GM18868 (cell line): ENCODE measurements at regions not wholly inside any gene's neighbourhood (a gene's known extent, or its start where the extent isn't known, plus 50 kb on each side); places are given as distances from the start of the nearest gene placed in this dataset.
"Not testable (repeated sequence)": the region's sequence is repeated elsewhere in the genome, so short reads cannot be mapped to it uniquely, and the experiment has no call there.

Source experiments
- ATAC-seq: cut with Tn5 transposase; IDR thresholded peaks from one replicate; pipeline ENCODE4 v1.9.1; 2021; ENCODE audit warnings: mild to moderate bottlenecking, moderate library complexity; ENCODE audit not compliant: unreplicated experiment

DNA sequence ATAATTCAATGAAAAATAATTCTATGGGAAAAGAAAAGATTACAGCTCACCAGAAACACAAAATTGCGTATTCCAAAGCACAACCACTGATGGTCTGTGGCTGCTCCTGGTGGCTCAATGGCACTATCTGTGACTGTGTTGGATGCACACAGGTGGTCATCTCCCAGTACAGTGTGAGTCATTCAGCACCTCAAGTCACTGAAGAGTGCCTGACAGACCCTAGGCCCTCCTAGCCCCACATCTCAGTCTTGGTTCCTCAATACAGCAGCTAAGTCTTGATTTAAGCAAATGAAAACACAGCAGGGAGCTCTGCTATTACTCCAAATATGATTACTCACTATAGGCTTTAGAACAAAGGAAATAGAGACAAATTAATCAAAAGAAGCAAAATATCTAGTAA, 233.4 kb upstream of the FRG1 start:
- not testable (repeated sequence) for ATAC-seq

DNA sequence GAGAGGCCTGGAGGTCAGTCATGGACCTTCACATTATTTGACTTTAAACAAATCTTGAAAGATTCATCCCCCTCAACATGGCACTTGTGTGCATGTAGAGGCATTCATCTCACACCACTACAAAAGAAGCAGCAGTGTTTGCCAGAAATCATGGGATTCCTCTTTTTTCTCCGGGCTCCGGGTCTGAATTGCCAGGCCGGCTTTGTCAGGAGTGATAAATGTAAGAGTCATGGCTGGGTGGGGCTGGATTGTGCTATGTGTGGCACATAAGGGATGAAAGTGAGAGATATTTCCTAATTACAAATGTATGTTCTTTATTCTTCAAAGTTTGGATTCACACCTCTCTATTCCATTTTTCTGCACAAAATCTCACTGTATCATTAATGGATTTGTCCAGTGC, 228.7 kb upstream of the FRG1 start:
- not testable (repeated sequence) for ATAC-seq

DNA sequence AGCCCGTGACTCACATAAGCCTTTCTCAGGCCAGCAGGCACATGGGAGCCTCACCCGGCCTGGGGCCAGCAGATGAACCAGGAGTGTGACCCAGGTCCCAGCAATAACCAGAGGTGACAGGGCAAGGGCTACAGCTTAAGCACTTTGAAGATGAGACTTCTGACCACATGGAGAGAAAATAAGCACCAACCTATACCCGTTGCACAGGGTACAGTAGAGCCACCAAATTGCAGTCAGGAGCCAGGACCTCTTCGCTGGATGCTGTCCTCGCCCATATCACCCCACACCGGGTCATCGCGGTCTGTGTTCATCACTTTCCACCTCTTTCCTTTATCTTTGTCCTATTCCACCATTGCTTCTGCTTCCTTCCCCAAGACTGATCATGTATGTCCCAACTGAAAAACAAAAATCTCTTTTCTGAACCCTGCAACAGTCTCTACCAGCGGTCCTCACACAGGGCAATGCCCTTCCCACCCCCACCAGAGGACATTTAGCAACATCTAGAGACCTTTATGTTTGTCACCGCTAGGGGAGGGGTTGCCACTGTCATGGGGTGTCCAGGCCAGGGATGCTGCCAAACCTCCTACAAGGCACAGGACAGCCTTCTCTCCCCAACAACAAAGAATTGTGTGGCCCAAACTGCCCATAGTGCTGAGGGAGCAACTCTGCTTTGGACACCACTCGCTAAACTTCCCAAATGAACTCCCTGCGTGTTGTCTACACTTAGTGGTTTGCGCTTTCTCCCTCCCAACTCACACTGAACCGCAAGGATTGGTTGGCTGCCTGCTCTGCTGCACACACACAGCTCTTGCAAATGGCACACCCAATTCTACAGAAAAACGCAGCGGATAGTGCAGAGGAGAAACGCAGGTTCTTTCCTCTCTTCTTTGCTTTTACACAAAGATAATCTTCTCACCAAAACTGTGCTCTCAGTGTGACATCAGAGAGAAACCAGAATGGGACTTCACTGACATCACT, 219.4 kb upstream of the FRG1 start:
- ATAC-seq = not testable (repeated sequence)

DNA sequence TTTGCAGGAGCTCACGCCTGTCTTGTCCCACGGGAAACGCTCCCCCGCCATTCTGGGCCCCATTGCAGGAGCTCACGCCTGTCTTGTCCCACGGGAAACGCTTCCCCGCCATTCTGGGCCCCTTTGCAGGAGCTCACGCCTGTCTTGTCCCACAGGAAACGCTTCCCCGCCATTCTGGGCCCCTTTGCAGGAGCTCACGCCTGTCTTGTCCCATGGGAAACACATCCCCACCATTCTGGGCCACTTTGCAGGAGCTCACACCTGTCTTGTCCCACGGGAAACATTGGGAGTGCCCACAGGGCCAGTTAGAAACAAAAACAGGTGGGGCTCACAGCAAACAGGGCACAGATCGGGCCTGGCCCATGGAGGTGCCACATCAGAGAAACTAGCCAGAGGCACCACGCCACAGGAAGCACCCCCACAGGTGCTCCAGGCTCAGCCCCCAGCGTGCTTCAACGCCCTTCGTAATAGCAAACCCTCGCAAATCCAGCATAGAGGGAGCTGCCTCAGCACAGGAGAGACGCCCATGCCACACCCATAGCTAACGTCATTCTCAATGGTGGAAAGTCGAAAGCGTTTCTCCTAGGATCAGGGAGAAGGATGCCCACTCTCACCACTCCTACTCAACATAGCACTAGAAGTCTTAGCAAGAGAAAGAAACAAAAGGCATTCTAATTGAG, 218.2 kb upstream of the FRG1 start:
- not testable (repeated sequence) for ATAC-seq

DNA sequence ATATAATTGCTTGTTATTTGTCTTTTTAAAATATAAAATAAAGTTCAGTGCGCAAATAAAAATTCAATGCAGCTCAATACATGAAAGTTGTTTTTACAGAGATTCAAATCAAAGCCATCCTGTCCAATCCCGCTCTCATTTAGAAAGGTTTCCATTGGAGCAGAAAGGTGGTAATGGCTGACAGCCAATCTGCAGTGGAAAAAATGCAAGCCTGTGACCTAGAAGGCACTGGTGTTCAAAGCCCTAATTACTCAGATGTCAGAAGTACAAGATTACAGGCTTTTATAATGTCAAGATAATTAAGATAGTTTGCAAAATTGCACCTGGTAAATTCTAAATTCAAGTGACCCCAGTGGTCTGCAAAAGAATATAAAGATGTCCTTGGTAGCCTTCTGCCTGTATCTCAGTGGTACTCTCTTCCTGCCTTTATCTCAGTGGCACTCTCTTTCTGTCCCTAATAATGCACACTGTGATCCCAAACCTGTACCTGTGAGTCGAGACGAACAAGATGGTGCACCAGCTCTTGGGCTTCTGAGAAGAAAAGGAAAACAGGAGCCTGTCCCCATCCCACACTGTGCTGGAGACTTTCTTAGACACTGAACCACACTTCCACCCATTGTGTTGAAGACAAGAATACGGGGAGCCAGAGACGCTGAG, 212.6 kb upstream of the FRG1 start:
- not testable (repeated sequence) for ATAC-seq

DNA sequence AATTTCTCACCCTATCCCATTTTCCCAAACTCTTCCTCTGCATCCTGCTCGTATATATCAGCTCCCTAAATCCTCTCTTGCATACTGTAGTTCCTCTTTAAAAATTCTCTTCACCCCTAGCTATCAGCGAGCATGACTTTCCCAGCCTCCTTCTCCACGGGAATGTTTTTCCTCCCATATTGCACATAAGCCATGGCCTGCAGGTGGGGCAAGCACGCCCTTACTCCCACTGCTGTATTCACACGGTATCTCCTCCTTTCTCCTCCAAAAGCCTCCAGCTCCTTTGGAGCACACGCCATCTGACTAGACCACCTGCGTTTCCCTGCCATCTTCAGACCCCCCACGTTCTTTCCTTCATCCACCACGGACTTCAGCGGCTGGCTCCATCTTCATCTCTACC, 208.7 kb upstream of the FRG1 start:
- ATAC-seq = not testable (repeated sequence)

DNA sequence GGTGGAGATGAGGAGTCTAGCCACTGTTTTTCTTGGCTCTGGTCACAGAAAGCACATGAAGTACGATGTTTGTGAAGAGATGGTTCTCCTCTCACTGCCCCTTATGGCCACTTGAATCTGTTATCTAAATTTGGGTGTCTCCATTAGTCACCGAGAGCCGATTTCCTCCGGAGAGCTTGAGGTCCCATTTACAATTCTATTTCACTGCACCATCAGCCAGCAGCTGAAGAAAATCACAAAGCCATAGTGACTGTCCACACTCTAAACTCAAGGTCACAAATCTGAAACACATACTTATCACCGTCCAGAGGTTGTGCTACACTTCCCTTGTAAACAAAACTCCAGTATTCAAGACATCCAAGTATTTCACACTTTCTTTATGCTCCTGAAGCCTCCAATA, 207.2 kb upstream of the FRG1 start:
- not testable (repeated sequence) for ATAC-seq

DNA sequence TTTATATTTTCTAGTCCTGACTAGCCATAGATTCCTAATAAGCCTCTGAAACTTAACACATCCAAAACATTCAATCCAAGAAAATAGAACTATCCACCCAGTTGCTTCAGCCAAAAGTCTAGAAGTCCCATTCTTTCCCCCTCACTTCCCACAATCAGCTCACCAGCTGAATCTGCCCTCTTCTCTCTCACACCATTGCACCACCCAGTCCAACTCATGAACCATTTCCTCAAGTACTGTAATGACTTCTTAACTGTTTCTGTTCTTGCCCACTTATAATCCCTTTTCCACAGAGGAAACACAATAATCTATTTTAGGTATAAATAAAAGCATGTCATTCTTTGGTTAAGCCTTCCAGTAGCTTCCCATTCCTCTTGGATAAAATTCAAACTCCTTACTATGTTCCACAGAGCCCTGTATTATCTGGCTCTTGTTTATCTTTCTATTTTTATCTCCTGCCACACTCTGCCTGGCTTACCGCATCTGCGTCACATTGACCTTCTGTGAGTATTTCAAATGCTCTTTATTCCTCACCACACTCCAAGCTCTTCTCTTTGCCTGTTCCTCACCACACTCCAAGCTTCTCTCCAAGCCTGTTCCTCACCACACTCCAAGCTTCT, 205.9 kb upstream of the FRG1 start:
- not testable (repeated sequence) for ATAC-seq

DNA sequence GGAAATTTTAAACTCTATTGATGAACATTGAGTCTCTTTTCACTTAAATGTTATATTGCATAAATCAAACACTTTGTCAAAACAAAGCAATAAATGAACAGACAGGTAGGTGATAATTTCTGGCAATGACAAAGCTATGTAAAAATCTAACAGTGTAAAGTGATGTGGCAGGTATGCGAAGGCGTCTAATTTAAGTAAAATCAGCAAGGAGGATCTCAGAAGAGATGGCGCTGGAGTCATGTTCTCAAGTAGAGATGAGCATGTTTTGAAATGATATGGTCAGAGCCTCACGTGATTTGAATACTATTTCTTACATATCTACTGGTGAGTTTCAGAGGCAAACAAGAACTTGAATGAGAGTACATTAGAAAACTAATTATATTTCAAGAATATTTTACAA, 204.0 kb upstream of the FRG1 start:
- not testable (repeated sequence) for ATAC-seq

DNA sequence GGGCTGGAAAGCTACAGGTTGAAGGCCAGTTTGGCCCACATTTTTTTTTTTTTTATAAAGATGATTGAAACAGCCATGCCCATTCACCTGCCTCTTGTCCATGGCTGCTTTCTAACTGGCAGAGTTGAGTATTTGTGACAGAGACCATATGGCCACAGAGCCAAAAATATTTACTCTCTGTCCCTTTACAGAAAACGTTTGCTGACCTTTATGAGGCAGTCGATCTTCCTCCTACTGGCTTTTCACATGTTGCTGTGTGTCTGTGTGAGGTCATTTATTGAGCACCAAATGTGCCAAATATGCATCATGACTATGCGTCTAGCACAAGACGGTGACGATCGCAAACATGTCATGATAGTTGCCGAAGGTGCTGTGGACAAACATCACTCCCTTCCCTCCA, 200.6 kb upstream of the FRG1 start:
- ATAC-seq = not testable (repeated sequence)

DNA sequence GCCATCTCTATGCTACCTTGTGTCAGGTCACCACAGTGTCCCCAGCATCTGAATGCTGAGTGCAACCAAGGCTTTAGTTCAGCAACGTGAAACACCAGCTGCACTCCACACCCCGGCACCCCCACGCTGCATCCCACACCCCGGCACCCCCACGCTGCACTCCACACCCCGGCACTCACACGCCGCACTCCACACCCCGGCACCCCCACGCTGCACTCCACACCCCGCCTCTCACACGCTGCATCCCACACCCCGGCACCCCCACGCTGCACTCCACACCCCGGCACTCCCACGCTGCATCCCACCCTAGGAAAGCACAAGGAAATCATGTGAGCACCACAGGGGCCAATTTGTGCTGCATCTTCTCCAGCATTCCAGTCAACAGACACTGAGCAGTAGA, 199.8 kb upstream of the FRG1 start:
- no peak for ATAC-seq

DNA sequence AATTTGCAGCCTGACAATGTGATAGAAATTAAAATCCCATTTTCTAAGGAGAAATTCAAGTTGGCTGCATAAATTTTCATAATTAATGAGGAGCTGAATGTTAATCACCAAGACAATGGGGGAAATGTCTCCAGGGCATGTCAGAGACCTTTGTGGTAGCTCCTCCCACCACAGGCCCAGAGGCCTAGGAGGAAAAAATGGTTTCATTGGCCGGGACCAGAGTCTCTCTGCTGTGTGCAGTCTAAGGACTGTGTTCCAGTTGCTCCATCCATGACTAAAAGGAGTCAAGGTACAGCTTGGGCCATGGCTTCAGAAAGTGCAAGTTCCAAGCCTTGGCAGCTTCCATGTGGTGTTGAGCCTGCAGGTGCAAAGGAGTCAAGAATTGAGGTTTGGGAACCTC, 187.6 kb upstream of the FRG1 start:
- not testable (repeated sequence) for ATAC-seq

DNA sequence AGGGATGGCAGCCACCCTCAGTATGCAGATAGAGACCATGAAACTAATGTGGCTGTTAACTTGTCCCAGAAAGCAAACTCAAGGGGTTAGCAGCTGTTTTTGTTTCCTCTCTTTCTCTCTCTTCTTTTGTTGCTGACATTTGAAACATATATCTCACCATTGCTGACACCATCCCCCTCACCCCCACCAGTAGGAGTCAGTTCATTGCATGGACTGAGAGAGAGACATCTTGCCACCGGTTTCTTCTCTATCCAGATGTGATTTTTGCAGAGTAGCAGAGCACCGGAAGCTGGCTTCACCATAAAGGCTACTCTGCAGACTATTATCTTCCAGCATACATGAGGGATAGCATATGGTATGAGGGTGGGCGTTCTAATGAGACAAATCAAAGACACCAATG, 177.1 kb upstream of the FRG1 start:
- ATAC-seq = no peak

DNA sequence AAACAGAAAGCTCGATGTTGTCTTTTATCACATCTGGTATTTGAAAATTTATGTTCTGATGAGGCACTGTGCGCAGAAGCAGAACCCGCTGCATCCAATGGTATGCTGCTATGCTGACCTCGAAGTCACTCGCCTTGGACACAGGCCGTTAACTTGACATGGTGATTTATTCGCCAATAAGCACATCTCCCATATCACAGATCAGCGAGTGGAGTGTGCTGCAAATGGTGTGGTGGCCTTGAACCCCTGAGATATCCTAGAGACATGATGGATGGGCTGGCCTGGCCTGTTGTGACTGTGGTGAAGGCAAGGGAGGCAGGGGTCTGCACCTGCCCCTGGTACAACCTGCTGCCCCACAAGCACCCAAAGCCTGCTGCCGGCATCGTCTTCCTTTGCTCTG, 175.4 kb upstream of the FRG1 start:
- ATAC-seq = no peak

DNA sequence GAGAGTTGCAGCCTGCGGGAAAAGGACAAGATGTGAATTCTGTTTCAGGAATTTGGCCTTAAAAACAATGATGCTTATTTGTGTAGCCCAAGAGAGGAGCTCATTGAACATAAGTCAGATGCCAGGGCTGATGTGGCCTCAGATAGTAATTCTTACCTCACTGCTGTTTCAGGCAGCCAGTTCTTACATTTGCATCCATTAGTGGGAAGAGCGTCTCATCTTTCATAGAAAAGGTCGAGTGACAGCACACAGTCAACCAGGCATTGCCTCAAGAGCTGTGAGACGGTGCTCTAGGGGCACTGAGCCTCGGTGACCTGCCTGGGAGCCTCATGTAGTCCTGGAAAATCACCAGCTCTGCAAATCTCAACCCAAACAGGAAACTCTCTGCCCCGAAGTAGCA, 174.9 kb upstream of the FRG1 start:
- no peak for ATAC-seq

DNA sequence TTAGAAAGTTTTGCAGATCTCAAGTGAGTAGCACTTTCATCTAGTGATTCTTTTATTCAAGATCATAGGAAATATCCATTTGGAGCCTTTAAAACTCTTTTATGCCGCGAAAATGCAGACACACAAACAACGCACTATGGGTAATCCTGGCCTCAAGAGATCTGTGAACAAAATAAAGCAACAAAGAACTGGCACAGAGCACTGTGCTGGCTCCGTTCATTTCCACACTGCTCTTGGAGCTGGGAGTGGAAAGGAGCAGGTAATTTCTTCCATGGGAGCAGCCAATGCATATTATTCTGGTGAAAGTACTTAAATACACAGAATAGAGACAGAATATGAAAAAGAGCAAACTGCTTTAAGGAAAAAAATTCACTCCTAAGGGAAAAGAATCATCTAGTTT, 172.7 kb upstream of the FRG1 start:
- ATAC-seq = no peak

DNA sequence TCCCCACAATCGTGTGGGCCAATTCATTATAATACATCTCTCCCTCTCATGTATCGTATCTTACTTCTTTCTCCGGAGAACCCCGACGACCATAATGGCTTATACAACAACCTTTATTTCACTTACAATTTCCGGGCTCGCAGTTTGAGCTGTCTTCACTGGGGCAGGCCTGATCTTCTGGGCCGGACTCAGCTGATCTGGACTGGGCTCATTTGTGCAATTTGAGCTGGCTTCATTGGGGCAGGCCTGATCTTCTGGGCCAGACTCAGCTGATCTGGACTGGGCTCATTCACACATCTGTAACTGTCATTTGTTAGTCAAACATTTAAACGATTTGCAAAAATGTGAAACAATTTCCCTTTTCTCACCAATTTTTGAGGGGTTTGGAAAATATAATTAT, 171.5 kb upstream of the FRG1 start:
- no peak for ATAC-seq

DNA sequence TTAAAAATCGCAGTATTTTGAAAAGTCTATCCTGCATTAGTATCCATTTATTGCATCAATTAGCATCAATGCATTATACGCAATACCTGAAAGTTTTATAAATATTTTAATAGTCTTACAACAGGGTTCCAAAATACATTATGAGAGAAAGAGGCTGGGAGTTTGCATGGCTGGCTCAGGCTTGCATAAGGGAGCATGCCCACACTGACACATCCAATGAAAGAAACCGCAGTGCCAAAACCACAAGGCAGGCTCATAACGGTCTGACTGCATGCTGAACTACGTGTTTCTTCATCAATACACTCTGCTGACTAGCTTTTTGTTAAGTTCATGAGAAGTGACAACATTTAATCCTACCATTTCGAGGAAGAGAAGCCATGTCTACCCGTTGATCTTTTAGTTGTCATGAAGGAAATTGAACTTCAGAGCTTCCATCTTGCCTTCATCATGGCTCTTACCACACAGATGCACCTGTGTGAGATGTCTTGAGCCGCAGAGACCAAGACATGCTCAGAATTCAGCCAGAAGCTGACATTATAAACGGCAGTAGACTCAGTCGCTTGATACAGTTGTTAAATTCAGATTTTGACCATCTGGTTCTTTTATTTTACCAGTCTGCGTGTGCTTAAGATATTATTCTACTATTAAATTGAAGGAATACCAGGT, 168.8 kb upstream of the FRG1 start:
- ATAC-seq = no peak

DNA sequence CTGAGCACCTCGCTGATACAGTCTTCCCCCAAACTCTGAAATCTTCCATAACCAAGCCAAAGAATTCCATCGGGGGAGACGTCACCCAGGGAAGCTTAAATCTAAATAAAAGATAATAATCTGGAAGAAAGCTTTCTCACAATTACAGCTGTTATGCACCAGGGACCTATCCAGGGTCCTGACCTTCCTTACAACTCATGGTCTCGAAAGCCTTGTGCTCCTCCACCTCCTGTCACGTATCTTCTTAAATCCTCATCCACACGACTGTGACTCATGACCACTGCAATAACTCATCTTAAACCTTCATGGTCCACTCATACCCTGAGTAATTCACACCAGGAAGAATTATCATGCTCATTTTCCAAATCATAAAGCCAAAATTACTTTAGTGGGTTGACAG, 166.8 kb upstream of the FRG1 start:
- ATAC-seq = no peak

DNA sequence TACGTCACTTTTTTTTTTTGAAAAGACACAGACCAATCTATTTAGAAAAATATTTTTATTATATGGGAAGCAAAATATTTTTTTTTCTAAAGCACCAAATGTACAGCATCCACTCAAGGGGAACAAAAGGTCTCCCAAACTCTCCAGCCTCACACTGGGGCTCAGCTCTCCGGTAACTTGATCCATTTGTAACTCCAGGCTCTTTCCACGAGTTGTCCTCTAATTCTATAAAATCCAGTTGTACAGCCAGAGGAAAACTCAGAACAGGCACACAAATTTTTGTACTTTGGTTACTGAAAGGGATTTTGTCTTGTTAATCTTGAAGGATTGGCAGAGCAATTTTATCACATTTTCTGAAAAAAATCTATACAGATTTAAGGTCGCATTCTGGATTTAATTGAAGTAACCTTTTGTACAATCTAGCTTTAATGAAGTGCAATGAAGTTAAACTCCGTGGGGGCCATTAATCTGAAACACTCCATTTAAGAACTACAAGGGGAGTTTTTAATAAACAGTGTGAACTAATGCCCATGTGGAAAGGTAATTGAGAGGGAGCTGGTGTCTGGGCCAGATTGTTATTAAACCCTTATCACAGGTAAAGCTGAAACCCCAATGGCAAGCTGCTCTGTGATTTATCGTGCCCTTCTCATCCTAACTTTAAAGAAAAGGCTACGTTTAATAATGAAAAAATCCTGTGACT, 161.2 kb upstream of the FRG1 start:
- no peak for ATAC-seq
